ENCODE measurements at regions not wholly inside any gene's neighbourhood (a gene's known extent, or its start where the extent isn't known, plus 50 kb on each side); places are given as distances from the start of the nearest gene placed in this dataset.

DNA sequence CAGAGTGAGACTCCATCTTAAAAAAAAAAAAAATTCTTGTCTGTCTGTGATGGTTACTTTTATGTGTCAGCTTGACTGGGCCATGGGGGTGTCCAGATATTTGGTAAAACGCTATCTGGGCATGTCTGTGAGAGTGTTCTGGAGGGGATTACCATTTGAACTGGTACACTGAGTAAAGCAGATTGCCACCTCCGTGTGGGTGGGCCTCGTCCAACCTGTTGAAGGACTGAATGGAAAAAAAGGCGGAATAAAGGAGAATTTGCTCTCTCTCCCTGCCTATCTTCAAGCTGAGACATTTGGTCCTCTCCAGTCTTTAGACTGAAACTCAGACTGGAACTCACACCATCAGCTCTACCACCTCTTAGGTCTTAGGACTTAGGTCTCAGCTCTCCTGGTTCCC is 82.8 kb downstream of the MIS18A start:
- H2BK5ac ChIP-seq (ENCODE audit: insufficient read length, low read length) = no peak overlapping the region
- H2AK5ac ChIP-seq (ENCODE audit: insufficient read length, low read length) = no peak overlapping the region
- no peak overlapping the region for H3K56ac ChIP-seq (ENCODE audit: insufficient read length, low read depth, low read length)
- Mint-ChIP-seq H3K9me3 (no peaks in the 10 kb centered on the region; a peak in 1 of 5 replicates), H3K4me1 (peaks cover 0 to 6% of the 10 kb centered on the region in 2 experiments; a peak in 3 of 4 replicates), H3K27me3 (ENCODE audit: low read depth) (0 out of 2 replicates have a peak, but pooled peaks cover 1% of the 10 kb centered on the region), H3K36me3 (ENCODE audit: insufficient read depth in 1 of 3, low read depth in 3 of 3) (no peaks in the 10 kb centered on the region; a peak in 2 of 7 replicates), H3K27ac (no peak overlapping the region), H3K4me3 (no peak overlapping the region)
- H3K9me3 ChIP-seq (ENCODE audit: control insufficient read depth, low read depth, low read length) = no peaks in the 10 kb centered on the region
- no peaks in the 10 kb centered on the region for H3K23me2 ChIP-seq (ENCODE audit: insufficient read length, low read depth, low read length, poor library complexity, severe bottlenecking)
- no peak for DNase-seq
- H3K4me2 ChIP-seq (ENCODE audit: insufficient read depth, insufficient read length, low read length) = no peak overlapping the region
- no CpG with 5 or more reads among the region's 4 CpGs for WGBS (ENCODE audit: extremely low coverage, insufficient read length, low lambda C conversion rate)
- no peak overlapping the region for H2BK20ac ChIP-seq (ENCODE audit: low read depth, low read length, poor library complexity, severe bottlenecking)
- no peak overlapping the region for H3K18ac ChIP-seq (ENCODE audit: insufficient read length, low read depth, low read length)
- H4K5ac ChIP-seq (ENCODE audit: insufficient read length, low read depth, low read length) = no peak overlapping the region
- H3K79me1 ChIP-seq (ENCODE audit: insufficient read depth, low read depth, low read length, poor library complexity, severe bottlenecking) = no peaks in the 10 kb centered on the region
- no peak overlapping the region for H4K8ac ChIP-seq (replicated peaks; ENCODE audit: insufficient read length, low read depth, low read length)
- no peaks in the 10 kb centered on the region for H3K79me2 ChIP-seq (ENCODE audit: insufficient read depth, low read length)
- H3K27ac ChIP-seq (ENCODE audit: insufficient read length, low read depth, low read length) = no peak overlapping the region
- no peak overlapping the region for H2BK12ac ChIP-seq (ENCODE audit: insufficient read length, low read depth, low read length)
- no peak overlapping the region for H3K14ac ChIP-seq (ENCODE audit: insufficient read depth, low read length)
- H3K4ac ChIP-seq (ENCODE audit: low read depth, low read length) = no peak overlapping the region
- no peak overlapping the region for H2AFZ ChIP-seq (ENCODE audit: low read length)
- H4K20me1 ChIP-seq (ENCODE audit: control insufficient read depth, insufficient read depth, insufficient read length) = no peaks in the 10 kb centered on the region
- H2BK120ac ChIP-seq (ENCODE audit: low read depth, low read length, poor library complexity, severe bottlenecking) = no peak overlapping the region
- no peaks in the 10 kb centered on the region for H3K4me1 ChIP-seq (ENCODE audit: insufficient read depth, low read length)
- TF ChIP-seq, protein P1, sequence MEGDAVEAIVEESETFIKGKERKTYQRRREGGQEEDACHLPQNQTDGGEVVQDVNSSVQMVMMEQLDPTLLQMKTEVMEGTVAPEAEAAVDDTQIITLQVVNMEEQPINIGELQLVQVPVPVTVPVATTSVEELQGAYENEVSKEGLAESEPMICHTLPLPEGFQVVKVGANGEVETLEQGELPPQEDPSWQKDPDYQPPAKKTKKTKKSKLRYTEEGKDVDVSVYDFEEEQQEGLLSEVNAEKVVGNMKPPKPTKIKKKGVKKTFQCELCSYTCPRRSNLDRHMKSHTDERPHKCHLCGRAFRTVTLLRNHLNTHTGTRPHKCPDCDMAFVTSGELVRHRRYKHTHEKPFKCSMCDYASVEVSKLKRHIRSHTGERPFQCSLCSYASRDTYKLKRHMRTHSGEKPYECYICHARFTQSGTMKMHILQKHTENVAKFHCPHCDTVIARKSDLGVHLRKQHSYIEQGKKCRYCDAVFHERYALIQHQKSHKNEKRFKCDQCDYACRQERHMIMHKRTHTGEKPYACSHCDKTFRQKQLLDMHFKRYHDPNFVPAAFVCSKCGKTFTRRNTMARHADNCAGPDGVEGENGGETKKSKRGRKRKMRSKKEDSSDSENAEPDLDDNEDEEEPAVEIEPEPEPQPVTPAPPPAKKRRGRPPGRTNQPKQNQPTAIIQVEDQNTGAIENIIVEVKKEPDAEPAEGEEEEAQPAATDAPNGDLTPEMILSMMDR (conservative IDR thresholded peaks at IDR 0.05) = no peak
- no peak overlapping the region for H3K23ac ChIP-seq (ENCODE audit: insufficient read length, low read depth, low read length)
- H3T11ph ChIP-seq (ENCODE audit: low read length) = no peak overlapping the region
- H3K9ac ChIP-seq (ENCODE audit: extremely low read depth, insufficient read length, low read length) = no peak overlapping the region
- no peaks in the 10 kb centered on the region for H3K27me3 ChIP-seq (ENCODE audit: insufficient read depth, low read length)
- H4K91ac ChIP-seq (ENCODE audit: insufficient read length, low read depth, low read length) = no peak overlapping the region
- H2BK15ac ChIP-seq (ENCODE audit: low read depth, low read length) = no peak overlapping the region
